H1 (cell line): ENCODE measurements at regions not wholly inside any gene's neighbourhood (a gene's known extent, or its start where the extent isn't known, plus 50 kb on each side); places are given as distances from the start of the nearest gene placed in this dataset.

Experiments used
- ASH2L ChIP-seq: fragments of 200-600, 300-600 bp; sonication (generic); IDR thresholded peaks from one replicate; pipeline ENCODE4 v1.7.1; 2017; ENCODE audit warnings: low read length
- BCL11A ChIP-seq, 2 experiments: IDR thresholded peaks; one replicate each; pipeline ENCODE4 v1.6.1; 2011; ENCODE audit warnings: low read depth in 2 of 2, low read length in 2 of 2, mild to moderate bottlenecking in 2 of 2
- EZH2 ChIP-seq: fragments of 200-600 bp; sonication (generic); IDR thresholded peaks from 2 replicates; pipeline ENCODE4 v1.7.1; 2012; ENCODE audit warnings: low read depth, mild to moderate bottlenecking, moderate library complexity, low read length, inconsistent platforms; ENCODE audit not compliant: severe bottlenecking
- POU5F1 ChIP-seq: IDR thresholded peaks from 2 replicates; pipeline ENCODE4 v1.6.1; 2011; ENCODE audit warnings: low read depth, mild to moderate bottlenecking, low read length, moderate library complexity
- RXRA ChIP-seq: IDR thresholded peaks from 2 replicates; pipeline ENCODE4 v1.6.1; 2011; ENCODE audit warnings: low read depth, mild to moderate bottlenecking, low read length, moderate library complexity; ENCODE audit not compliant: insufficient read depth

GRCh38 chr10:64374346-64374745 lies 853.1 kb downstream of the REEP3 start (continued):
- no peak for TF ChIP-seq RXRA
- no peak for TF ChIP-seq EZH2
- no peak for TF ChIP-seq POU5F1
- no peak for TF ChIP-seq ASH2L
- no peak for TF ChIP-seq BCL11A (IDR thresholded peaks at IDR 0.05; ENCODE audit: low read depth in 2 of 2, low read length in 2 of 2)
